Fibroblast of skin of left biceps (primary cell): ENCODE measurements at regions not wholly inside any gene's neighbourhood (a gene's known extent, or its start where the extent isn't known, plus 50 kb on each side); places are given as distances from the start of the nearest gene placed in this dataset.
"Not testable (repeated sequence)": the region's sequence is repeated elsewhere in the genome, so short reads cannot be mapped to it uniquely, and the experiment has no call there.

Source experiments
- DNase-seq, 2 experiments: peaks; one replicate each; pipeline ENCODE4 v3.0.0-alpha.2; 2013; ENCODE audit warnings: low read depth in 2 of 2

GRCh38 chr7:142469696-142470543, 212.1 kb upstream of the PRSS58 start:
- DNase-seq, result no peak

- DNase-seq, result no peak
Observed at GRCh38 chr7:142468871-142469665, 211.2 kb upstream of the PRSS58 start.

DNA sequence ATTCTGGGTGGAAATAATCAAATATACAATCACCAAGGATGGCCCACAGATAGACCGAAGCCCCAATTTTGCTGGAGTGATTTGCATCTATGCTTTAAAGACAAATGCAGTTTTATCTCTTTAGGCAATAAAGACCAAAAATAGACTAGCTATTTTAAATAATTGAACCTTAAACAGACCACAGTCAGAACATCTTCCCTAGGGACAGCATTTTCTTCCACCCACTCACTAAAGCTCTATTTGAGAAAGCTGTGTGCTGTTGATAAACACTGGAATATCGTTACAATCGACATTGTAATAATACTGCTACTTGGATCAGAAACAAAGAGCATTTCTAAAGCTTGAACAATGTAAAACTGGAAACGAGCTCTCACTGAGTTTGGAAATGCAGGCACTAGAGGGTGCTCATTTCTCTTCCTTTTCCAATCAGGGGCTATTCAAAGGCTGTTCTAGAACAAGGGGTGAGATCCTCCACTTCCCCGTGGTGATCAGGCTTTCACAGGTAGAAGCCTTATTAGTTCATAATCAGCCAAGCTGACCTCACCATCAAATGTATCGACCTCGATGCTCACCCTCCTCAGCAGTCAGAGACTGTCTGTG, 209.3 kb upstream of the PRSS58 start:
- not testable (repeated sequence) for DNase-seq

DNA sequence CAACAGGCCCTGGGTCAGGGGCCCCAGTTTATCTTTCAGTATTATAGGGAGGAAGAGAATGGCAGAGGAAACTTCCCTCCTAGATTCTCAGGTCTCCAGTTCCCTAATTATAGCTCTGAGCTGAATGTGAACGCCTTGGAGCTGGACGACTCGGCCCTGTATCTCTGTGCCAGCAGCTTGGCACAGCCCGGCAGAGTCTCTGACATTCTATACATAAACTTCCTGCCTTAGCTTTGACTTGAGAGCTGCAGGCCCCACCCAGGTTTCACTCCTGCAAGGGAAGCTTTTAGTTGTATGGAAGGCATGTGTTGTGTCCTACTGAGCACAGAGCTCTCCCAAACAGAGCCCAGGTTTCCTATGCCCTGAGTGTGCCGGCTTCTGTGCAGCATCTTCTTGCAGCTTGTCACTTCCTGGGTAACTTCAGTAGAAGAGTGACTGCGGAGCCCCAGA, 205.6 kb upstream of the PRSS58 start:
- DNase-seq, result no peak

- peak; percentile 91 to 93 for DNase-seq
Observed at GRCh38 chr7:142461437-142461836, 203.6 kb upstream of the PRSS58 start.

DNA sequence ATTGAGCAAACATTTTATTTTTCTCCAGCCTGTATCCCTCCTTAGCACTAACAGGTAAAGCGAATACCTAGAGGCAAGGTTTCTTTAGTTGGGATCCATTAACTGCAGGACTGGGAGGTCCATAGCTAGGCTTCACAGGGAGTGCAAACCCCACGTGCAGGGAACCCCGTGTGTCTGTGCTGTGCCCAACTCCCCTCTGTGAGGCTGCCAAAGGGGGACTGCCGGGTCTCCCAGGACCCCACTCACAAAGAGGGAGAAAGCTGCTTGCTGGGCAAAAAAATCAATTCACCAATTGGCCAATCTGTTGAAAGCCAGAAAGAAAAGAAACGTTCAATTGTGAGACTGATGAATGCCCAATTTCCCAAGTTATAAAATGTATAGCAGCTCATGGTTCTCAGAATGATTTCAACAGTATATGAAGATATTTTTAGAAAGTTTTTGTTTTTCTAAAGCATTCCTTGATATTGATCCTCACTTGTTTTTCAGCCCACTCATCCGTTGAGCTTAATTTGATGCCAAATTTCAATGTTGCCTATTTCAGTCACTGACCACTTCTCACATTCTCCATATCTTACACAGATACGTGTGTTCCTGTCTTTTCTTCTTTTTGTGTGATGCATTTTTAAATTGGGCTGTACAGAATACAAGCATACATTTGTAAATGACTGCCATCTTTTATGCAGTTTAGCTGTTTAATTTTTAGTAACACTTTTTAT, 202.7 kb upstream of the PRSS58 start:
- no peak for DNase-seq

- DNase-seq, result peak; percentile 75
Observed at GRCh38 chr7:142459551-142459963, 201.7 kb upstream of the PRSS58 start.

DNA sequence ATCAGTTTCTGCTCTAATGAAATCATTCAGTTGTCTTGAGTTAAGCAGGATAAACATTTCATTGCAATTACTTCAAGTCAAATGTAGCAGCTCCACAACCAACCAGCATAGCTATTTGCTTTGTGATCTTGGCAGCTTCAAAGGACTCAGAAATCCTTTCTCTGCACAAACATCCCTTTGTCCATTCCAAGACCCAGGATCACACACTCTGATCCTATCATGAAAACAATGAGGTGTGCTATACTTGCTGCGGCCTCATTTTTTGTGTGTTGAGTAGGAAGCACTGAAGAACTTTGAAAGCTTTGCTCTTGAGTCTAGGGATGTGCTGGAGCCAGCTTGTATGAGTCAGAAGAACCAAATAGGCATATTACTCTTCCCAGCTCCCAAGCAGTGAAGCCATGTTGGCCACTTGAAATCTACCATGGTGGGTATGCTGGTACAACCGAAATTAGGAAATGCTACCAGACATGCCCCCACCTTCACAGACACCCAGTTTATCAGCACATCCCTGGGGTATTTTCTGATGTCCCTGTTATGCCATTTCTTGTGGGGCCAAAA, 199.4 kb upstream of the PRSS58 start:
- no peak for DNase-seq

DNA sequence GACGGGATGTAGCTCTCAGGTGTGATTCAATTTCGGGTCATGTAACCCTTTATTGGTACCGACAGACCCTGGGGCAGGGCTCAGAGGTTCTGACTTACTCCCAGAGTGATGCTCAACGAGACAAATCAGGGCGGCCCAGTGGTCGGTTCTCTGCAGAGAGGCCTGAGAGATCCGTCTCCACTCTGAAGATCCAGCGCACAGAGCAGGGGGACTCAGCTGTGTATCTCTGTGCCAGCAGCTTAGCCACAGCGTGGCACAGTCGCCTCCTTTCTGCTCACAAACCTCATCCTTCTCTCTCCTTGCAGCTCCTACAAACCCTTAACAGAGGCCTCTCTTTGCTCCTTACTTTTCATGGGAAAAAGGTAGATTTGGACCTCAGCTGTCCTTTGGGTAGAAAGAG, 197.5 kb upstream of the PRSS58 start:
- no peak for DNase-seq

GRCh38 chr7:142454862-142455261, 197.0 kb upstream of the PRSS58 start:
- no peak for DNase-seq

GRCh38 chr7:142452791-142453190, 194.9 kb upstream of the PRSS58 start:
- no peak for DNase-seq

- no peak for DNase-seq
Observed at GRCh38 chr7:142451817-142452216, 194.0 kb upstream of the PRSS58 start.

GRCh38 chr7:142451296-142451695, 193.4 kb upstream of the PRSS58 start:
- no peak for DNase-seq

GRCh38 chr7:142450695-142451094, 192.8 kb upstream of the PRSS58 start:
- no peak for DNase-seq

DNA sequence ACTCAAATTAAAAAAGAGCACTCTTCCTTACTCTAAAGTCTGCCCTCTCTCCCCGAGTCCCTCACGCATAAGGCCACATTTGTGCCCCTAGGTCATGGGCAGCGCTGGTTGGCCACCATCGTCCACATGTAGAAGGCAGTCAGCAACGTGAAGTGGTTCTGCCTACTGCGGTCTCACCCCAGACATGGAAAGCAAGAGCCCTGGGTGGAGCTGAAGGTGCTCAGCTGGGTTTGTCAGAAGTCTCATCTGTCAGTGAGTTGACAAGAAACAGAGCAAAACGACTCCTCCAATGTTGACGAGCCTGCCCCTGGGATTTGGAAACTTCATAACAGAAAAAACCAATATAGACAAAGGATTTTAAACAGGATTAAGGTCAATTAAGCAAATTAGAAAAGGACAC, 192.3 kb upstream of the PRSS58 start:
- DNase-seq, result no peak

- DNase-seq, result not testable (repeated sequence)
Observed at GRCh38 chr7:142448857-142449256, 191.0 kb upstream of the PRSS58 start.

DNA sequence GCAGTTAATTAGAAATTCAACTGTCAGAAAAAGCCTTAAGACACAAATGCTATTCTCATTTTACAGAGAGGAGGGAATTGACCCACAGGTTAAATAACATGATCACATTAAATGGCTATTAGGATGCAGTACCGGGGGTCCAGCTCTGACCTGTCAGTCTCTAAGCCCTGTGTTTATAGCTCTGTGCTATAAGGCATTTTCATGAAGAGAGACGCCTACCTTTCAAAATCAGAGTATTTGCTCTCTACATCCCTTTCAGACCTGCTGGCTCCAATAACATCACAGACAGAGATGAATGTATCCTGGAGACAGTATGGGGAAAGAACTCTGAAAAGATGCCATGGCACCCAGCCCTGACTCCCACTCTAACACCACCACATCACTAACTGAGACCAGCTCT, 189.9 kb upstream of the PRSS58 start:
- no peak for DNase-seq

GRCh38 chr7:142445019-142445686, 187.3 kb upstream of the PRSS58 start:
- no peak for DNase-seq

GRCh38 chr7:142443216-142444010, 185.6 kb upstream of the PRSS58 start:
- no peak for DNase-seq

GRCh38 chr7:142442396-142442795, 184.5 kb upstream of the PRSS58 start:
- DNase-seq, result no peak
